OCI-LY7 (cell line): ENCODE measurements at regions not wholly inside any gene's neighbourhood (a gene's known extent, or its start where the extent isn't known, plus 50 kb on each side); places are given as distances from the start of the nearest gene placed in this dataset.

ENCODE experiments used
- CTCF ChIP-seq: fragments of 200-600 bp; sonication (generic); conservative IDR thresholded peaks from 2 replicates; pipeline ENCODE4 v1.5.1; 2014; ENCODE audit warnings: mild to moderate bottlenecking, antibody characterized with exemption, low read length, moderate library complexity, mixed read lengths
- EZH2phosphoT487 ChIP-seq: fragments of 200-600 bp; sonication (generic); IDR thresholded peaks from 2 replicates; pipeline ENCODE4 v1.6.1; 2018; ENCODE audit warnings: low read depth, borderline replicate concordance, mild to moderate bottlenecking, mixed run types, antibody characterized with exemption, low read length, moderate library complexity, mixed read lengths

- TF ChIP-seq CTCF (no peak), EZH2phosphoT487 (no peak)
Measured at GRCh38 chr7:17054206-17054605, 172.4 kb upstream of the AGR3 start.
